SH-SY5Y (cell line): ENCODE measurements at regions not wholly inside any gene's neighbourhood (a gene's known extent, or its start where the extent isn't known, plus 50 kb on each side); places are given as distances from the start of the nearest gene placed in this dataset.

ENCODE experiments used
- GATA2 ChIP-seq: IDR thresholded peaks from 2 replicates; pipeline ENCODE4 v1.6.1; 2011; ENCODE audit warnings: mild to moderate bottlenecking, low read depth, low read length
- GATA3 ChIP-seq: IDR thresholded peaks from 2 replicates; pipeline ENCODE4 v1.6.1; 2011; ENCODE audit warnings: low read depth, mild to moderate bottlenecking, low read length, moderate library complexity

DNA sequence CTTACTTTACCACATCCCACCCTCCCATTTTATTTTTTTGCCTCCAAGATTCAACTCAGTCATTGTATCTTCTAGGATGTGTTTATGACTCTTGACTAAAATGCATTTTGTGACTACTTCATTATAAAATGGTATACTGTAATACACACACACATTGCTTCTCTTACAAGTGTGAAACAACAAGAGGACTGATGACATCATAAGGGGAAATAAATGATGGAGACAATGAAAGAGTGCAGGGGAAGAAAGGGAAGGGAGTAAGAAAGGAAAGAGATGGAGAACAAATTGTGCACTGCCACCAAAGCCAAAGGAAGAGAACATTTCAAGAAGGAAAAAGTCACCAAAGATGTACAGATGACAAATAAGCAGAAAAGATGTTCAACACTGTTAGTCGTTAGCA, 102.6 kb downstream of the CD164 start:
- no peak for TF ChIP-seq GATA2
- TF ChIP-seq GATA3: no peak
